Left lobe of liver (tissue), 2 donors: ENCODE measurements at regions not wholly inside any gene's neighbourhood (a gene's known extent, or its start where the extent isn't known, plus 50 kb on each side); places are given as distances from the start of the nearest gene placed in this dataset.
A peak's percentile ranks its signal among the peaks of the same experiment; 100 is the strongest.
"Not testable (repeated sequence)": the region's sequence is repeated elsewhere in the genome, so short reads cannot be mapped to it uniquely, and the experiment has no call there.

Source experiments
- ATAC-seq: fragments of 200-7000 bp; cut with Tn5 transposase; one replicate; pipeline ENCODE4 v1.9.1; 2020; ENCODE audit warnings: mild to moderate bottlenecking, moderate library complexity
- DNase-seq: peaks from one replicate; pipeline ENCODE4 v3.0.0-alpha.2; 2020; ENCODE audit warnings: low spot score
- donor health status: DM: no; HTN: no; CAD: no; lungs with moderate emphysema.
- donor health status: DM: no; HTN: yes; CAD: no.

GRCh38 chr10:33071857-33072256 lies 113.8 kb upstream of the ITGB1 start:
- DNase-seq (no peak), ATAC-seq (no peak)

GRCh38 chr10:33070101-33070500 lies 112.1 kb upstream of the ITGB1 start:
- no peak for DNase-seq
- ATAC-seq = no peak

DNA sequence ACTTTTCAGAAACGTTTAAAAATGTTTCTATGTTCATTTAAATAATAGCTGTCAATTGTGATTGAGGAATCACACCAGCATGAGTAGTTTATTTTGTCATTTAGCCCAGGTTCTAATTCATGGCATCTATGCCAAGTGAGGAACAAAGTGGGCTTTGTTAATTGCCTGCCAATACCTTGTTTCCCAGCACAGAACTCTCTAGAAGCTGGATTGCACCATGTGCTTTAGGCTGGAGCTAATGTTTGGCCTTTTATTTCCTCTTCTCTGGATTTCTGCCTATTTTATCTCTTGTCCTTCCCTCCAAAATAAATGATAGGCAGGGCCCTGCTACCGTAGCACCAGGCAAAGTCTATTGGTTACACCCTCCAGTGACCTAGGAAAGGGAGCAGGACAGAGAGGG lies 109.9 kb upstream of the ITGB1 start:
- ATAC-seq (no peak), DNase-seq (no peak)

DNA sequence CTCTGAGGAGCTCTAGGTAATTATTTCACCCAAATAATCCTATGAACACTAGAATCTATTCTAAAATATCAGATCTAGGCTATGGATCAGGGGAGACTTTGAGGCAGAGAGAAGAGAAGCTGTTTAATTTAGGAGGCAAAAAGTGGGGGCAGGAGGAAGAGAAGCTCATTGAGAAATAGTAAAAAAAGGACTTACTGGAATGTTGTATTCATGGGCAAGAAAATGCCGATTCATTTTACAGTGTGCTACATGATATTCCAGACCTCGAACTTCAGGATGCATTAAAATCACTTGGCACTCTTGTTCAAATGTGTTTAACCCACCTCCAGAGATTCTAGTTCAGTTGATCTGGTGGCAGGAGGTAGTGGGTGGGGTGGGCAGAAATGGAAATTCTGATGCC lies 109.5 kb upstream of the ITGB1 start:
- ATAC-seq (no peak), DNase-seq (no peak)

- no peak for DNase-seq
- no peak for ATAC-seq
Observed at GRCh38 chr10:33066558-33067236, 108.7 kb upstream of the ITGB1 start.

DNA sequence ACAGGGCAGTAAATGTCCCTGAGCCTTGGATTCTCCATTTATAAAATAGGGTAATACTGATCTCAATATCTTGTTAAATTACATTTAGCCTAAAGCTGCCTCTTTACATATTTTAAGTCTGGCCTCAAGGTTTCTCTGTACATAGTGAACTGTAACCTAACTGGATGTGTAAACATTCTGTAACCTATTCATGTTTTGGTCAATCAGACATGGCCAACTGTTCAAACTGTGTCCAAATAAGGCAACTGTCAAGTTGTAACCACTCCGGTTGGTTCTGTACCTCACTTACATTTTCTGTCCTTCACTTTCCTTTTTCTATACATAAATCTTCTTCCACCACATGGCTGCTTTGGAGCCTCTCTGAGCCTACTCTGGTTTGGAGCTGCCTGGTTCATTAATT lies 107.1 kb upstream of the ITGB1 start:
- DNase-seq (no peak), ATAC-seq (peak; percentile 43)

DNA sequence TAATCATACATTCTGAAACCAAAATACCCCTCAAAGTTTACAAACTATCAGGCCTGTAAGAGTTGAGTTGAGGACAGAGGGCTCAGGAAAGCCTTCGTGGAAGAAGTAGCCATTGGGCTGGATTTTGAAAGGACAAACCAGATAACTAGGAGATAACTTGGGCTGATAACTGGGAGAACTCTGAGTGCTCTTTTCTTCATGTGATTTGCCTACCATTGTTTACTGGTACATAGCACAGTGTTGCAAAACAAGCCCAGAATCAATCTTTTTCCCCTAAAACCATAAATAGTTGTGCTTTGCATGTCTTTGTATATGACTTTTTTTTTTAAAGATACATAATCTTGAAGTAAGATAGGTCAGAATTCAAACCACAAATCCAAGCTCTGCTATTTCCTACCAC lies 106.7 kb upstream of the ITGB1 start:
- DNase-seq (no peak), ATAC-seq (no peak)

DNA sequence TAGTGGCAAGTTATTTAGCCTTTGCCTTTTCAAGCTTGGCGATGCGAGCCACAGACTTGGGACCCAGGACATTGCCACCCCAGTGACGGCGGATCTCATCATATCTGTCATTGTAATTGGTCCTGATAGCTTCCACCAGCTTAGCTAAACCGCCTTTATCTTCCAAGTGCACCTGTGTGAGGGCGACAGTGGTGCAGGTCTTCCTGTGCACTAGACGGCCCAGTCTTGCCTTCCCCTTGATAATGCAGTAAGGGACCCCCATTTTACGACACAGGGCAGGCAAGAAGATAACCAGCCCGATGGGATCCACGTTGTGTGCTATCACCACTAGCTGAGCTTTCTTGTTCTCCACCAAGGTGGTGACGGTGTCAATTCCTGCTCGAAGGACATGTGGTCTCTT lies 99.6 kb upstream of the ITGB1 start:
- DNase-seq (no peak), ATAC-seq (no peak)

- ATAC-seq (no peak), DNase-seq (no peak)
Observed at GRCh38 chr10:33056828-33057596, 99.0 kb upstream of the ITGB1 start.

DNA sequence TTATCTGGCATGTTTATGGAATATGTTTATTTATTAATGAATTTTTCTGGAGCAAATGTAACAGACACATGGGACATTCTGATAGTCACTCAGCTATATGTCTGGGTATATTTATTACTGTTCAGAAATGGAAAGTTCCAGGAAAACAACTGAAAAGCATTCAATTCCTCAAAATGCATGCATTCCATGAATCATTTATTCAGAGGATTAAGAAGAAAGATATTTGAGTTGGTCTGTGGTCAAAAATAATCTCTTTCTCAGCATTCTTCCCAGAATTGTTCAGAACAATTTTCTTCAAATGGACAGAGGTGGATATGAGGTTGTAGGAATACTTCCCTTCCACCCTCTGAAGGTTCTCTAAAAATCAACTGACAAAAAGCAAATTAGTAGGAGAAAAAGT lies 97.6 kb upstream of the ITGB1 start:
- ATAC-seq (no peak), DNase-seq (no peak)

- DNase-seq (no peak), ATAC-seq (no peak)
Observed at GRCh38 chr10:33052915-33053810, 95.1 kb upstream of the ITGB1 start.

DNA sequence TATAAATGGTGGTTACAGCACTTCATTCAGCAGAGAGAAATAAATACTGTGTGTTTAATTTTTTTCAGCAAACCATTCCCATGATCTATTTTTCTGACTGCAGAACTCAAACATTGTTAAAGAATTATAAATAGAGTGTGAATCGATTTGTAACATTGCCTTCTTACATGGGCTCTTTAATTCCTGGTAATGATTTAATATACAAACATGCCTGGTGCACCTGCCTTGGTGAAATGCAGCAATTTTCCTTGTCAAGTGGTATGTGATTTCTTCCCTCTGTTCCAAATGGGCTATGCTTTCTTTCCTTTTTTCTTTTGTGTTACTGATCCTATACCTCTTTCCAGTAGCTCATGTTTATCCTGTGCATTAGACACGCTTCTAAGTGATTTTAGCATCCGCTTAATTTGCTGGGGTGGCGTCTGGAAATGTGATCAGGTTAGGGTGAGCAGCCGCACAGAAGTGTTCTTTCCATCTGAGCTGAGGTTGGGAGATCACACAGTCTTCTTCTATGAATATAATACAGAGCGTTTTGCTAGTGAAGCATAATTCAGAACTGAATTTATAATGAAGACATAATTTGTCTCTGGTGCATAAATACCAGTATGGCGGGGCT lies 94.3 kb upstream of the ITGB1 start:
- no peak for ATAC-seq
- DNase-seq = no peak

DNA sequence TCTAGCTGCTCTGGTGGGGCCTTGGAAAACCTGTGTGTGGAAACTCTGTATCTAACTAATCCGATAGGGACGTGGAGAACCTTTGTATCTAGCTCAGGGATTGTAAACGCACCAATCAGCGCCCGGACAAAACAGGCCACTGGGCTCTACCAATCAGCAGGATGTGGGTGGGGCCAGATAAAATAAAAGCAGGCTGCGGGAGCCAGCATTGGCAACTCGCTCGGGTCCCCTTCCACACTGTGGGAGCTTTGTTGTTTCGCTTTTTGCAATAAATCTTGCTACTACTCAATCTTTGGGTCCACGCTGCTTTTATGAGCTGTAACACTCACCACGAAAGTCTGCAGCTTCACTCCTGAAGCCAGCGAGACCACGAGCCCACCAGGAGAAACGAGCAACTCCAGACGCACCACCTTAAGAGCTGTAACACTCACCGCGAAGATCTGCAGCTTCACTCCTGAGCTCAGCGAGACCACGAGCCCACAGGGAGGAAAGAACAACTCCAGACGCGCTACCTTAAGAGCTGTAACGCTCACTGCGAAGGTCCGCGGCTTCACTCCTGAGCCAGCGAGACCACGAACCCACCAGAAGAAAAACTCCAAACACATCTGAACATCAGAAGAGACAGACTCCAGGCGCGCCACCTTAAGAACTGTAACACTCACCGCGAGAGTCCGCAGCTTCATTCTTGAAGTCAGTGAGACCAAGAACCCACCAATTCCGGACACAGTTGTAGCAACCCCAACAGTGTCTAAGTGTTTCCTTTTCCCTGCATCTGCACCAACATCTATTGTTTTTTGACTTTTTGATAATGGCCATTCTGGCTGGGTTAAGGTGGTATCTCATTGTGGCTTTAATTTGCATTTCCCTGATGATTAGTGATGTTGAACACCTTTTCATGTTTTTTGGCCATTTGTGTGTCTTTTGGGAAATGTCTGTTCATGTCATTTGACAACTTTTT lies 92.2 kb upstream of the ITGB1 start:
- DNase-seq, ATAC-seq: not testable (repeated sequence)

DNA sequence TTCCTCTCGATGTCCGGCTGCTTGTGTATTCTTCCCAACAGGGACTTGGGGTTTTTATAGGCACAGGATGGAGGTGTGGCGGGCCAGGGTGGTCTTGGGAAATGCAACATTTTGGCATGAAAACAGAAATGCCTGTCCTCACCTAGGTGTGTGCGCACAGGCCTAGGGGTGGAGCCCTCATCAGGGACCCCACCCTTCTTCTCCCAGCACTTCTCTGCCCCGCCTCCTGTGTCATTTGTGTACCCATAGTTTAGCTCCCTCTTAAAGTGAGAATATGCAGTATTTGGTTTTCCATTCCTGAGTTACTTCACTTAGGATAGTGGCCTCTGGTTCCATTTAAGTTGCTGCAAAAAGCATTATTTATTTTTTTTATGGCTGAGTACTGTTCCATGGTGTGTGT lies 90.2 kb upstream of the ITGB1 start:
- ATAC-seq (no peak), DNase-seq (no peak)

DNA sequence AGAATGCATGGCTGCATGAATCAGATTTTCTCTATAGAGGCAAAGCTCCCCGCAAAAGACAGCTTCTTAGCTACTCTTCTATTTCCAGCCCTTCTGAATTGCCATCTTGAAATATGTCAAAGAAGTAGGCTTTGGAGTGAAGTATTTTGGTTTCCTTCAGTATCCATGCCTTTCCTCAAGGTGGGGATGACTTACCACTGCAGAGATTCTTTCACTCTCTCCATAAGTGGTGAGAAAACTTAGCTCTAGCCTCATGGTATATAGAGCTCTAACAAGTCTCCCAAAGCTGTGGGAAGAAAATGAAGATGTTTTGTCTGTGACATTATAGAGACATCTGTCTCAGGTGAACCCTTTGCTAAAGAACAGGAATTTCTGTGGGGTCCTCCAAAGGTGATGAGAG lies 89.6 kb upstream of the ITGB1 start:
- no peak for ATAC-seq
- DNase-seq = no peak

DNA sequence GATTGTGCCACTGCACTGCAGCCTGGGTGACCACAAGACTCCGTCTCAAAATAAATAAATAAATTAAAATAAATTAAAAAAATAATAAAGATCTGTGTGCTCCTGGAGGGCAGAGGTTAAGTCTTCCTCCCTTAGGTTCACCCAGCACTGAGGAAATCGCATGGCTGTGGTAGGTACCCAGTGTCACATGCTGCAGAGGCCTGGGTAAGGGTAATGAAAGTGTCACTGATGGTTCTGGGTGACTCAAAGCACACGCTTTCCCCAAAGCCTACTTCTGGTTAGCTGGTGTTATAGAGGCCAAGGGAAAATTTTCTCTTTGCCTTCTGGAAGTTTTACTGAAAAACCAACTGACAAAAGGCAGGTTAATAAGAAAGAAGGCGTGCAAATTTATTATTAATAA lies 88.8 kb upstream of the ITGB1 start:
- ATAC-seq (no peak), DNase-seq (no peak)

DNA sequence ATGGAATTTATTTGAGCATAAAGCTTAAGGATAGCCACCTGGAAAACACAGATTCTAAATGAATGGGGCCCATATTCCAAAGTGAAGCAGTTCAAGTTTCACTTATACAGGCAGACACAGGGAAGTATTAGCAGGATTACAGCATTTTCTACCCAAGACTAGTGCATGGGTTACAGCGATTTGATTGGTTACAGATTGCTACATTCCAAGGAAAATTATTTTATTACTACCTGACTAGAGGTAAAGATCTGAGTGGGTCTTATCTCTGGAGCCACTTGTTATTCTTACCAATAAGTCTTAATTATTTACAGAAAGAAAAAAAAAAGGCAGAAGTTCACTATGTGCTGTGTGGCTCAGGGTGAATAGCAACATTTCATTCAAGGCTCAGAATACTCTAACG lies 87.4 kb upstream of the ITGB1 start:
- no peak for ATAC-seq

DNA sequence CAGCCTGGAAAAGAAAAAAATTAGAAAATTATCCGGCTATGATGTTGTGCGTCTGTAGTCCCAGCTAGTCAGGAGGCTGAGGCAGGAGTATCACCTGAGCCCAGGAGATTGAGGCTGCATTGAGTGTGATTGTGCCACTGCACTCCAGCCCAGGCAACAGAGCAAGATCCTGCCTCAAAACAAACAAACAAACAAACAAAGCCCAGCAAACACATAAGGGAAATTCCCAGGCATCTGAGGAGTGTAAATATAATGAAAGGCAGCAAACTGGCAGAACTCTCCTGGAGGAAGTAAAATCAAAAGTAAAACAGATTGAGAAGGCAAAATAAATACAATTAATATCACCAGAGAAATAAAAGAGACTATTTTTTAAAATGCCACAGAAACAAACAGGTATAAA lies 84.5 kb upstream of the ITGB1 start:
- no peak for DNase-seq
- ATAC-seq = no peak

More for the DNA sequence above, 87.4 kb upstream of the ITGB1 start:
- no peak for DNase-seq

DNA sequence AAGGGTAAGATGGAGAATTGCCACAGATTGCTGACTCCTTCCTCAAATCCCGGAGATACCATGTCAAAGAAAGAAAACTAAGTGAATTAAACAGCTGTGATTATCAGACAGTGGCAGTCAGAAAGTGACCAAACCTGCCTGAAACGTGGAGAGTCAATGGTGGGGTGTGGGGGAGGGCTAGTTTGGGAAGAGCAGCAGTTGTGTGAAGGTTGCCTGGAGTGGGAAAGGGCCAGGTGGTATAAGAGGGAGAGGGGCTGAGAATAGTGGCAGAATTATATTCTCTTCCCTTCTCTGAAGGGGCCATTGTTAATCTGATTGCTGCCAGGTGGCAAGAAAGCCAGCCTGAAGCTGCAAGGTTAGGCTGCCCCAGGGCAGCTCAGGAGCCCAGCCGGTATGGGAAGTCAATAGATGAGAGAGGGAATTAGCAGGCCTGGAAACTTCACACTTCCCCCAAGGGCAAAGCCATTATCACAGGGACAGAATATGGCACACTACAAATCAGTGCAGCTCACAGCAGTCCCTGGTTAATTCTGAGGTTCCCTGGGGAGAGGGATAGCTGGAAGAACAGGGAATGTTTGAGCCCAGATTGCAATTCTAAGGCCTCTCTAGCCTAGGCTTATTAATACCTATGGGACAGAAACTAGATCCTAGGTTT lies 83.9 kb upstream of the ITGB1 start:
- ATAC-seq (no peak), DNase-seq (no peak)

DNA sequence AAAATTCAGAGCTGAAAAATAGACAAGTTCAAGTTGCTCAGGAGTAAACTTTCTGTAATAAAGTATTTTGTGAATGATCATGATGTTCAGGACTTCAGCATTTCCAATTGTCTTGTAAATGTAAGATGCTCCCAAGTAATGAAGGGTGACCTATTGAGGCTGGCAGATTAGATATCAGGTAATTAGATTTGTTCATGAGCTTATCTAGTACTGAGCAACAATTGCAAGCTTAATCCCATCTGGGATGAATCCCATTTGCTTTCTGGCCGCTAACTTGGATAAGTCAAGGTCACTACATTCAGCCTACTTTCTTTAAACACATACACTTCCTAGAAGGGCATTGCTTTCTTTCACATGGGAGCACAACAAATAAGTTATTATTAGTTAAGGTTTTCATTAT lies 82.4 kb upstream of the ITGB1 start:
- DNase-seq (no peak), ATAC-seq (no peak)
